SK-N-SH (cell line): ENCODE measurements at regions not wholly inside any gene's neighbourhood (a gene's known extent, or its start where the extent isn't known, plus 50 kb on each side); places are given as distances from the start of the nearest gene placed in this dataset.

ENCODE experiments used
- CTCF ChIA-PET: fragments of 300-600, 350-600 bp; formaldehyde crosslinking; extraction: SDS; loops from one replicate; lab custom pipeline; 2021; lab: Yijun Ruan, JAX
- POLR2A ChIA-PET: fragments of 350-600 bp; sonication (Branson Sonifier 250); formaldehyde crosslinking; extraction: SDS; loops from one replicate; lab custom pipeline; 2020; ENCODE audit warnings: antibody characterized with exemption, inconsistent platforms; lab: Yijun Ruan, JAX
- DNase-seq: peaks from one replicate; pipeline ENCODE4 v3.0.0; 2012
- H2AFZ ChIP-seq: fragments of 200-600 bp; sonication (generic); 2 replicates; pipeline ENCODE4 v1.8.1; 2016; ENCODE audit warnings: antibody characterized with exemption, mild to moderate bottlenecking, low read depth
- H3F3A ChIP-seq: fragments of 200-600 bp; sonication (generic); replicated peaks from 2 replicates; pipeline ENCODE3; 2016; ENCODE audit warnings: antibody characterized with exemption, mild to moderate bottlenecking; ENCODE audit not compliant: insufficient read depth
- H3K27ac ChIP-seq, 2 experiments: fragments of 200-500 bp in 1 of 2; fragments of 200-600 bp in 1 of 2; sonication (Bioruptor generic) in 1 of 2; sonication (generic), shearing (Covaris generic) in 1 of 2; 2 replicates each; pipeline versions ENCODE4 v1.5.1 to v1.6.1; 2014 to 2016; ENCODE audit warnings: low read depth in 2 of 2, inconsistent platforms in 1 of 2, low read length in 1 of 2, mild to moderate bottlenecking in 1 of 2, mixed read lengths in 1 of 2
- H3K27me3 ChIP-seq: fragments of 200-600 bp; sonication (generic), shearing (Covaris generic); 2 replicates; pipeline ENCODE4 v1.6.1; 2016; ENCODE audit warnings: mixed run types; ENCODE audit not compliant: insufficient read depth
- H3K36me3 ChIP-seq, 2 experiments: fragments of 200-500 bp in 1 of 2; fragments of 200-600 bp in 1 of 2; sonication (Bioruptor generic) in 1 of 2; sonication (generic) in 1 of 2; replicated peaks in 1 of 2; 2 replicates each; pipeline versions ENCODE3 to v1.5.1; 2014 to 2016; ENCODE audit warnings: low read length in 1 of 2, mild to moderate bottlenecking in 1 of 2; ENCODE audit not compliant: insufficient read depth in 2 of 2, control insufficient read depth in 1 of 2
- H3K4me1 ChIP-seq, 2 experiments: fragments of 200-500 bp in 1 of 2; fragments of 200-600 bp in 1 of 2; sonication (Bioruptor generic) in 1 of 2; sonication (generic), shearing (Covaris generic) in 1 of 2; 2 replicates each; pipeline versions ENCODE4 v1.5.1 to v1.6.1; 2014 to 2016; ENCODE audit warnings: low read depth in 1 of 2, low read length in 1 of 2, mixed run types in 1 of 2; ENCODE audit not compliant: insufficient read depth in 2 of 2, control insufficient read depth in 1 of 2
- H3K4me2 ChIP-seq: fragments of 200-600 bp; sonication (generic), shearing (Covaris generic); 2 replicates; pipeline ENCODE4 v1.6.1; 2017; ENCODE audit warnings: mixed run types
- H3K4me3 ChIP-seq, 2 experiments: fragments of 200-500 bp in 1 of 2; fragments of 200-600 bp in 1 of 2; sonication (Bioruptor generic) in 1 of 2; sonication (generic), shearing (Covaris generic) in 1 of 2; 2 replicates each; pipeline versions ENCODE4 v1.5.1 to v1.8.1; 2014 to 2016; ENCODE audit warnings: low read depth in 2 of 2, inconsistent platforms in 1 of 2, low read length in 1 of 2, mild to moderate bottlenecking in 1 of 2, mixed read lengths in 1 of 2, moderate library complexity in 1 of 2
- H3K79me2 ChIP-seq: fragments of 200-600 bp; sonication (generic); 2 replicates; pipeline ENCODE4 v1.8.1; 2017; ENCODE audit warnings: mild to moderate bottlenecking; ENCODE audit not compliant: insufficient read depth
- H3K9ac ChIP-seq: fragments of 200-600 bp; sonication (generic); 2 replicates; pipeline ENCODE4 v1.6.1; 2017; ENCODE audit warnings: mixed run types
- H3K9me2 ChIP-seq: fragments of 200-600 bp; sonication (generic); 2 replicates; pipeline ENCODE4 v1.6.1; 2017; ENCODE audit warnings: mixed run types
- H3K9me3 ChIP-seq: fragments of 200-600 bp; sonication (generic); 2 replicates; pipeline ENCODE4 v1.6.1; 2017; ENCODE audit warnings: mixed run types, mild to moderate bottlenecking, moderate library complexity
- H4K20me1 ChIP-seq: fragments of 200-600 bp; sonication (generic); 2 replicates; pipeline ENCODE4 v1.6.1; 2017; ENCODE audit warnings: mild to moderate bottlenecking, mixed run types; ENCODE audit not compliant: insufficient read depth
- CHD2 ChIP-seq: fragments of 150-350 bp; IDR thresholded peaks from 2 replicates; pipeline ENCODE4 v1.6.1; 2018; ENCODE audit warnings: low read length; ENCODE audit not compliant: partially characterized antibody
- FOSL2 ChIP-seq: IDR thresholded peaks from 2 replicates; pipeline ENCODE4 v1.4.0; 2012; ENCODE audit warnings: low read depth, mild to moderate bottlenecking, moderate library complexity, borderline replicate concordance
- FOXM1 ChIP-seq: IDR thresholded peaks from 2 replicates; pipeline ENCODE4 v1.4.0; 2012; ENCODE audit warnings: low read depth, mild to moderate bottlenecking
- GATA2 ChIP-seq: sonication (generic); formaldehyde crosslinking; IDR thresholded peaks from 2 replicates; pipeline ENCODE4 v1.5.0; 2020; ENCODE audit warnings: mild to moderate bottlenecking, missing genetic modification reagents
- MEF2A ChIP-seq: IDR thresholded peaks from 2 replicates; pipeline ENCODE4 v1.4.0; 2012; ENCODE audit warnings: low read depth, borderline replicate concordance
- POLR2AphosphoS5 ChIP-seq: IDR thresholded peaks from 2 replicates; pipeline ENCODE4 v1.6.1; 2012; ENCODE audit warnings: low read depth, low read length
- RCOR1 ChIP-seq: fragments of 150-350 bp; IDR thresholded peaks from 2 replicates; pipeline ENCODE4 v1.6.1; 2017; ENCODE audit warnings: antibody characterized with exemption, low read length
- RFX5 ChIP-seq: IDR thresholded peaks from 2 replicates; pipeline ENCODE4 v1.6.1; 2012; ENCODE audit warnings: mild to moderate bottlenecking, improper control_type of control experiment, low read length
- SMC3 ChIP-seq: IDR thresholded peaks from 2 replicates; pipeline ENCODE4 v1.6.1; 2012; ENCODE audit warnings: low read depth, low read length, improper control_type of control experiment
- TAF1 ChIP-seq: IDR thresholded peaks from 2 replicates; pipeline ENCODE4 v1.6.1; 2012; ENCODE audit warnings: low read depth, mild to moderate bottlenecking, low read length, moderate library complexity, borderline replicate concordance
- YY1 ChIP-seq: IDR thresholded peaks from 2 replicates; pipeline ENCODE4 v1.4.0; 2012; ENCODE audit warnings: low read depth, mild to moderate bottlenecking
- WGBS: methylation state at CpG from one replicate; pipeline ENCODE4 v1.1.6; 2017; ENCODE audit warnings: low lambda C conversion rate; 5-methylcytosine and 5-hydroxymethylcytosine counted together
- TF ChIP-seq, protein P1 (sequence below): fragments of 200-600 bp; sonication (generic); IDR thresholded peaks from 2 replicates; pipeline ENCODE4 v1.6.1; 2017; ENCODE audit warnings: antibody characterized with exemption, mild to moderate bottlenecking, moderate library complexity
- TF ChIP-seq, protein P2 (sequence below): fragments of 150-350 bp; IDR thresholded peaks from 2 replicates; pipeline ENCODE4 v1.6.1; 2016; ENCODE audit warnings: mild to moderate bottlenecking, low read depth, low read length
- TF ChIP-seq, protein P3 (sequence below): fragments of 150-350 bp; IDR thresholded peaks from 2 replicates; pipeline ENCODE4 v1.6.1; 2017; ENCODE audit warnings: antibody characterized with exemption, low read length, low read depth, borderline replicate concordance

DNA sequence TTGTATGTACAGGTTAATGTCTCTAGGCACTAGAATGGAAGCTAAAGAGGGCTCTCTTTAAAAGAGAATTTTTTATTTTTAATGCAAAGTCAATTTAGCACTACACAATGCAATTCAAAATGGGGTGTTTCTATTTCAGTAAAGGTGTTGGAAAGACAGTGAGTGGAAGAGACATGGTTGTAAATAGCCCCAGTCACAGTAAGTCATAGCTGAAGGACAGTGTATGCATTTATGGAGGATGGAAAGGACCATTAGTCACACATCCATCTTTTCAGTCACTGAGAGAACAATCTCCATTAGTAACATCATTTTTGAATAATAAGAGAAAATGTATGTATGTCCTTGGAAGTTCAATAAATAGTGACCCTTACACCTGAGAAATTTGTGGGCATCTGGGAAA, 148.0 kb downstream of the PDHA2 start:
- no peaks in the 10 kb centered on the region for H4K20me1 ChIP-seq
- H3K9me3 ChIP-seq: no peaks in the 10 kb centered on the region
- CTCF ChIA-PET: interaction anchor here (0.6 kb wide), 1 partner anchor 18 kb away, joined by 3 read pairs; no protein-coding TSS in a partner anchor
- POLR2A ChIA-PET: no interaction called here
- no peak overlapping the region for H2AFZ ChIP-seq
- no peaks in the 10 kb centered on the region for H3K36me3 ChIP-seq
- H3K79me2 ChIP-seq: no peaks in the 10 kb centered on the region; the same call in 1 of the 2 replicates
- H3K4me1 ChIP-seq: no peaks in the 10 kb centered on the region
- no peak for DNase-seq
- no peaks in the 10 kb centered on the region for H3F3A ChIP-seq
- H3K9me2 ChIP-seq: peaks cover 3% of the 10 kb centered on the region; the same call in 1 of the 2 replicates
- H3K9ac ChIP-seq: no peak overlapping the region
- H3K4me2 ChIP-seq: no peak overlapping the region
- no peak for TF ChIP-seq SMC3
- TF ChIP-seq GATA2 (CRISPR knock-in tag): no peak
- TF ChIP-seq RFX5: no peak
- no peak for TF ChIP-seq MEF2A
- TF ChIP-seq, protein P1, sequence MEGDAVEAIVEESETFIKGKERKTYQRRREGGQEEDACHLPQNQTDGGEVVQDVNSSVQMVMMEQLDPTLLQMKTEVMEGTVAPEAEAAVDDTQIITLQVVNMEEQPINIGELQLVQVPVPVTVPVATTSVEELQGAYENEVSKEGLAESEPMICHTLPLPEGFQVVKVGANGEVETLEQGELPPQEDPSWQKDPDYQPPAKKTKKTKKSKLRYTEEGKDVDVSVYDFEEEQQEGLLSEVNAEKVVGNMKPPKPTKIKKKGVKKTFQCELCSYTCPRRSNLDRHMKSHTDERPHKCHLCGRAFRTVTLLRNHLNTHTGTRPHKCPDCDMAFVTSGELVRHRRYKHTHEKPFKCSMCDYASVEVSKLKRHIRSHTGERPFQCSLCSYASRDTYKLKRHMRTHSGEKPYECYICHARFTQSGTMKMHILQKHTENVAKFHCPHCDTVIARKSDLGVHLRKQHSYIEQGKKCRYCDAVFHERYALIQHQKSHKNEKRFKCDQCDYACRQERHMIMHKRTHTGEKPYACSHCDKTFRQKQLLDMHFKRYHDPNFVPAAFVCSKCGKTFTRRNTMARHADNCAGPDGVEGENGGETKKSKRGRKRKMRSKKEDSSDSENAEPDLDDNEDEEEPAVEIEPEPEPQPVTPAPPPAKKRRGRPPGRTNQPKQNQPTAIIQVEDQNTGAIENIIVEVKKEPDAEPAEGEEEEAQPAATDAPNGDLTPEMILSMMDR: no peak
- TF ChIP-seq POLR2AphosphoS5: no peak
- no peak for TF ChIP-seq FOSL2
- no peak for TF ChIP-seq YY1
- no peak for TF ChIP-seq TAF1
- TF ChIP-seq, protein P2, sequence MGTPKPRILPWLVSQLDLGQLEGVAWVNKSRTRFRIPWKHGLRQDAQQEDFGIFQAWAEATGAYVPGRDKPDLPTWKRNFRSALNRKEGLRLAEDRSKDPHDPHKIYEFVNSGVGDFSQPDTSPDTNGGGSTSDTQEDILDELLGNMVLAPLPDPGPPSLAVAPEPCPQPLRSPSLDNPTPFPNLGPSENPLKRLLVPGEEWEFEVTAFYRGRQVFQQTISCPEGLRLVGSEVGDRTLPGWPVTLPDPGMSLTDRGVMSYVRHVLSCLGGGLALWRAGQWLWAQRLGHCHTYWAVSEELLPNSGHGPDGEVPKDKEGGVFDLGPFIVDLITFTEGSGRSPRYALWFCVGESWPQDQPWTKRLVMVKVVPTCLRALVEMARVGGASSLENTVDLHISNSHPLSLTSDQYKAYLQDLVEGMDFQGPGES: no peak
- TF ChIP-seq, protein P3, sequence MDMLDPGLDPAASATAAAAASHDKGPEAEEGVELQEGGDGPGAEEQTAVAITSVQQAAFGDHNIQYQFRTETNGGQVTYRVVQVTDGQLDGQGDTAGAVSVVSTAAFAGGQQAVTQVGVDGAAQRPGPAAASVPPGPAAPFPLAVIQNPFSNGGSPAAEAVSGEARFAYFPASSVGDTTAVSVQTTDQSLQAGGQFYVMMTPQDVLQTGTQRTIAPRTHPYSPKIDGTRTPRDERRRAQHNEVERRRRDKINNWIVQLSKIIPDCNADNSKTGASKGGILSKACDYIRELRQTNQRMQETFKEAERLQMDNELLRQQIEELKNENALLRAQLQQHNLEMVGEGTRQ: no peak
- H3K27me3 ChIP-seq: no peaks in the 10 kb centered on the region
- H3K27ac ChIP-seq: no peak overlapping the region
- no peak overlapping the region for H3K4me3 ChIP-seq

DNA sequence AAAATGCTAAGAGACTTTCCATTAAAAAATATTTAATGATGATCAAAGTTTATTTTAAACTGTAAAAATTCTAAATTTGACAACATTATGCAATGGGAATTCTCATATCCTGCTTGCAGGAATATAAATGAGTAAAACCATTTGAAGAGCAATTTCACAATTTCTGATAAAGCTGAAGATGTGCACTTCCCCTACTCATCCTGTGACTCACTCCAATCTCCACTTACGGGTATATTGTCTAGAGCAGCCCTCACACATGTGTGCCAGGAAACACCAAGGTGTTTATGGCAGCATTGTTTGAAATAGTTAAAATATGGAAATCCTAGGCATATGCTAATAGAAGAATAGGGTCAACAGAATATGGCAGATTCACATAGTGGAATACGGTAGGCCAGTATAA, 158.4 kb downstream of the PDHA2 start:
- H2AFZ ChIP-seq: no peak overlapping the region
- no peaks in the 10 kb centered on the region for H3F3A ChIP-seq
- H4K20me1 ChIP-seq: no peaks in the 10 kb centered on the region
- no peaks in the 10 kb centered on the region for H3K36me3 ChIP-seq
- H3K4me2 ChIP-seq: no peak overlapping the region
- H3K27ac ChIP-seq: no peak overlapping the region
- no peaks in the 10 kb centered on the region; the same call in 1 of the 2 replicates for H3K9me2 ChIP-seq
- no peaks in the 10 kb centered on the region for H3K27me3 ChIP-seq
- 72% methylated on average over 2 of the region's 2 CpGs for WGBS
- TF ChIP-seq RCOR1 (no peak), FOXM1 (no peak), CHD2 (no peak)
- no peak overlapping the region for H3K9ac ChIP-seq
- no peaks in the 10 kb centered on the region for H3K9me3 ChIP-seq
- POLR2A ChIA-PET: no interaction called here
- no peak for DNase-seq
- CTCF ChIA-PET: no interaction called here
- no peak overlapping the region for H3K4me3 ChIP-seq
- H3K79me2 ChIP-seq: no peaks in the 10 kb centered on the region
- no peaks in the 10 kb centered on the region for H3K4me1 ChIP-seq
